ENCODE measurements at regions not wholly inside any gene's neighbourhood (a gene's known extent, or its start where the extent isn't known, plus 50 kb on each side); places are given as distances from the start of the nearest gene placed in this dataset.

GRCh38 chr12:40157336-40157735 is 51.5 kb upstream of the SLC2A13 start:
- no peak for TF ChIP-seq POLR2A (IDR thresholded peaks at IDR 0.05)
- TF ChIP-seq, protein P1, sequence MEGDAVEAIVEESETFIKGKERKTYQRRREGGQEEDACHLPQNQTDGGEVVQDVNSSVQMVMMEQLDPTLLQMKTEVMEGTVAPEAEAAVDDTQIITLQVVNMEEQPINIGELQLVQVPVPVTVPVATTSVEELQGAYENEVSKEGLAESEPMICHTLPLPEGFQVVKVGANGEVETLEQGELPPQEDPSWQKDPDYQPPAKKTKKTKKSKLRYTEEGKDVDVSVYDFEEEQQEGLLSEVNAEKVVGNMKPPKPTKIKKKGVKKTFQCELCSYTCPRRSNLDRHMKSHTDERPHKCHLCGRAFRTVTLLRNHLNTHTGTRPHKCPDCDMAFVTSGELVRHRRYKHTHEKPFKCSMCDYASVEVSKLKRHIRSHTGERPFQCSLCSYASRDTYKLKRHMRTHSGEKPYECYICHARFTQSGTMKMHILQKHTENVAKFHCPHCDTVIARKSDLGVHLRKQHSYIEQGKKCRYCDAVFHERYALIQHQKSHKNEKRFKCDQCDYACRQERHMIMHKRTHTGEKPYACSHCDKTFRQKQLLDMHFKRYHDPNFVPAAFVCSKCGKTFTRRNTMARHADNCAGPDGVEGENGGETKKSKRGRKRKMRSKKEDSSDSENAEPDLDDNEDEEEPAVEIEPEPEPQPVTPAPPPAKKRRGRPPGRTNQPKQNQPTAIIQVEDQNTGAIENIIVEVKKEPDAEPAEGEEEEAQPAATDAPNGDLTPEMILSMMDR (IDR thresholded peaks at IDR 0.05): no peak
- intact Hi-C loops (cut with DNase I): loop anchor here (10.0 kb wide), 1 partner anchor 67 kb away; the partner anchor contains the start of gene LRRK2
- 90 to 91% methylated on average over 3 of the region's 3 CpGs for WGBS, 2 donors

GRCh38 chr12:40156021-40156764 is 50.3 kb upstream of the SLC2A13 start:
- Histone ChIP-seq H3K27ac (no peak overlapping the region), H3K4me3 (replicated peaks in 1 of 3) (no peak overlapping the region), H3K4me1 (peaks cover 0 to 5% of the 10 kb centered on the region in 2 donors), H3K9me3 (no peaks in the 10 kb centered on the region), H3K36me3 (no peaks in the 10 kb centered on the region), H3K27me3 (no peaks in the 10 kb centered on the region)
- DNase-seq: peak in 1 of 2 donors; percentile 19
- intact Hi-C loops (cut with DNase I): loop anchor here (10.0 kb wide), 1 partner anchor 69 kb away; the partner anchor contains the start of gene LRRK2
- TF ChIP-seq, protein P1 (IDR thresholded peaks at IDR 0.05): no peak
- TF ChIP-seq POLR2A (IDR thresholded peaks at IDR 0.05): no peak
- 65% methylated on average over 5 of the region's 5 CpGs for WGBS, 2 donors

More at GRCh38 chr12:40157336-40157735, 51.5 kb upstream of the SLC2A13 start:
- no peaks in the 10 kb centered on the region for H3K36me3 ChIP-seq
- H3K27ac ChIP-seq: no peak overlapping the region
- H3K27me3 ChIP-seq: no peaks in the 10 kb centered on the region
- no peaks in the 10 kb centered on the region for H3K9me3 ChIP-seq
- DNase-seq: no peak
- peaks cover 0 to 5% of the 10 kb centered on the region in 2 donors for H3K4me1 ChIP-seq
- no peak overlapping the region for H3K4me3 ChIP-seq (replicated peaks in 1 of 3)

Data from thyroid gland (tissue), 4 donors.